ENCODE measurements at regions not wholly inside any gene's neighbourhood (a gene's known extent, or its start where the extent isn't known, plus 50 kb on each side); places are given as distances from the start of the nearest gene placed in this dataset.
"Not testable (repeated sequence)": the region's sequence is repeated elsewhere in the genome, so short reads cannot be mapped to it uniquely, and the experiment has no call there.

DNA sequence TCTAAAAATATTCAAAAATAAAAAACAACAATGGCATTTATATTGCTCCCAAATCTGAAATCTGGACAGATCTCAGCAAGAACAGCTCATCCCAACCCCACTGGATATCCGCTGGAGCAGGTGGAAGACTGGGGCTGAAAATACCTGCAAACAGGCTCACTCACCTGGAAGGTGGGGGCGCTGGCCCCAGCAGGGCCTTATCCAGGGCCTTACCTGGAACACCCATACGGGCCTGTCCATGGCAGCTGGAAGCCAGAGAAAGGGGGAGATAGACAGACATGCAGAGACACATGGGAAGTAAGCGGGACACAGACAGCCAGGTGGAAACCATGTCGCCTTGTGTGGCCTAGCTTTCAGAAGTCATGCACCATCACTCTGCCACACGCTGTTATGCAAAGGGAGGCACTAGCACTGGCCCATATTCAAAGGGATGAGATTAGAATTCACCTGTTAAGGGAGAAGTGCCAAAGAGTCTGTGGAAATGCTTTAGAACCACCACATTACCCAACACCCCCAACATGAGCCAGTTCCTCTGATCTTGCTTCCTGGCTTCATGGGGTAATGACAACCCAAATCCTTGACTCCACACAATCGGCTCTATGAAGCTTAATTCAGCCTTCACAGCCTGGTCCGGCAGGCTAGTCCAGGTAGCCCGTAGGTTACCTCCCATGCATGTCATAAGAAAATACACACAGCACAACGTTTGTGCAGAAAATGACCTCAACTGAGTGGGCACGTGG, 99.0 kb upstream of the CDYL start:
- DNase-seq = no peak

DNA sequence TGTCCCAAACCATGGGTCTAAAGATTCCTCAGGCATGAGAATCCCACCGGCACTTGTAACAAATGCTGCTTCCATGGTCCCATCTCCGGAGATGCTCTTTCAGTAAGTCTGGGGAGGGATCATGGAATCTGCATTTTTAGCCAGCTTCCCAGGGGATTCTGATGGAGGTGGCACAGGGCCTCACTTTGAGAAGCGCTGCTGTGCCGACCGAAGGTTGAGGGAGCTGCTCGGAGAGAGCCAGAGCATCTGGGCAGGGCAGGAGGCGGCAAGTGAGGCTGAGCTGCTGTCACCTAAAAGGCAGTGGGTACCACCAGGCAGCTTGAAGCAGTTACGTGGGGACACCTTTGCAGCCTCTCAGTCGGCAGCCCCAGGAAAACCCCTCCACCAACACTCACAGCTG, 100.2 kb upstream of the CDYL start:
- no peak for DNase-seq

DNA sequence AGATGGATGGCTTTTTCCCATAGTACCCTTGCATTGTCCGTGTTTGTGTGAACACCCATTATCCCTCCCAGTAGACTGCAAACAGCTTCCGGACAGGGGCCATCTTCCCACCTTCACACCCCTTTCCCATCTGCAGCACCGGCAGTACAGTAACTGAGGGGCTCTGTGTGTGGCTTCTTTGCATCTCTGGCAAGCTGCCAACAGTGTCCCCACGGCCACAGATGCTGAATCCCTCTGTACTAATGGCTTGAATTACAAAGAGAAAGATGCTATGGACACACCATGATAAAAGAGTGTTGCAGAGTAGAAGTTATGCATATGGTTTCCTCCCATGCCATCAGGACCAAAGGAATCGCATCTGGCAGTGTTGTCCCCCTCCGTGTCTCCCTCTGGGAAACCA, 101.1 kb upstream of the CDYL start:
- DNase-seq = no peak

DNA sequence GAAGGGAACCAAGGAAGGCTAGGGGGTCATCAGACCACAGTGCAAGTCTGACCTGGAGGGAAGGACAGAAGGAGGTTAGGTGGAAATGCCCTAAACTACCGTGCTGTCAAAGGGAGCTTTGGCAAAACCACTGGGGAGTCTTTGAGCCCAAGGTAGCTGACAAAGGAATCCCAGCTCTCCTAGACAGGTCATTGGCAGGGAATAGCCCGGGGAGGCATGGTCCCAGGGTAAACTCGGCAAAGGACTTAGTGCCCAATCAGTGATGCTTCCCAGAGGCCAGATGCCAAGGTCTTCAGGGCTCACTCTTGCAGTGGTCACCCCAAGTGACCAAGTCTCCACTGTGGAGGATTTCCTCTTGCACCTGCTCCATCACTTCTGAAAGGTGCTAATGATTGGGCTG, 102.3 kb upstream of the CDYL start:
- DNase-seq = no peak

DNA sequence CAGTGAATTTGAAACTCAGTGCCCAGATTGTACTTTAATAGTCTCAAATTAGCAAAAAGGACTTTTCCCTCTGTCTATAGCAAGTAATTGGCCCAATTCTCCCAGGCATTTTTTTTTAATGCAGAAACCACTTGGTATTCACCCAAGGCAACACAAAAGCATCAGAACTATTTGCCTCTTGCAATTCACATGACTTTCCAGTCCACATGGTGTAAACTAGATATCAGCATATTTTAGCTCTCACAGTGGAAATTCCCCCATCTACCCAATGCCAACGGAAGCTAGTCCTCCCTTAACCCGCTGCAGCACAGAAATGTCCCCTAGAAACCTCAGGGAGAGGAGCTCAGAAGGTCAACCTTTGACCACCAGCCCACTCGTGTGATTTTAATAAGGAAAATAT, 103.4 kb upstream of the CDYL start:
- no peak for DNase-seq

DNA sequence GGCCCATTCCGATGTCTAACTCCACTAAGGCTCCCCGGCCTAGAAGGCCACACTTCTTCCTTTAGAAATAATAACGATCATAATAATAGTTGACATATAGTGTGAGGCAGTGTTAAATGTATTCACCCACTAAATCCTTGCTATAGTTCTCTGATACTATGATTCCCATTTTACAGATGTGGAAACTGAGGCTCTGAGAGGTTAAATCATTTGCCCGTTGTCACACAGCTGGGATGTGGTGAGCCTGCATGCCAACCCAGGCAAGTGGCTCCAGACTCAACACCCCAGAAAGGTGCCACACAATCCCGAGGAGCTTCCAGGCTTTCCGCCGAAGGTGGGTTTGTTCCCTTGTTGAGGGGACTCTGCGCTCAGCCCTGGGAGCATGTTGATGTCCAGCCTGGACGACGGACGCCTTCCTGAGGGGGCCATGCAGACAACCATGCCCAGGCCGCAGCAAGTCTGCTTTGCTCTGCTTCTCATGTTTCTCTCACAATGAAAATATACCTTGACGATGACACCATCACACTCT, 104.6 kb upstream of the CDYL start:
- no peak for DNase-seq

DNA sequence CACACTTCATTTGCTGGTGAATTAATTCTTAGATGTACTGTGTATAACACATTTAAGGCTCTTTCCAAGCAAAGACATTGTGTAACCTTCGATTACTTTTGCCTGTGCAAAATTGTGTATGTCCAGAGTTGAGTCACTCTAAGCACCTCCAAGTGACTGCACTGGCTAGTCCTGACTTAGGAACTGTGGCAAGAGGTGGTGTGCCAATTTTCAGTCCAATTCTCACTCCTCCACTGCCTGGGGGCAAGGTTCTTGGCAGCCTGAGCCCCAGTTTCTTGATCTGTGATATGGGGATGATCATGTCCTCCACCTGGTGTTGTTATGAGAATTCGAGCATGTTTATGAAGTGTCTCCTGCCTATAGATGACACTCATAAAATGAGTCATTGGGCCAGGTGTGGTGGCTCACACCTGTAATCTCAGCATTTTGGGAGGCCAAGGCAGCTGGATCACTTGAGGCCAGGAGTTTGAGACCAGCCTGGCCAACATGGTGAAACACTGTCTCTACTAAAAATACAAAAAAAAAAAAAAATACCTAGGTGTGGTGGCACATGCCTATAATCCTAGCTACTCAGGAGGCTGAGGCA, 105.3 kb upstream of the CDYL start:
- no peak for DNase-seq

DNA sequence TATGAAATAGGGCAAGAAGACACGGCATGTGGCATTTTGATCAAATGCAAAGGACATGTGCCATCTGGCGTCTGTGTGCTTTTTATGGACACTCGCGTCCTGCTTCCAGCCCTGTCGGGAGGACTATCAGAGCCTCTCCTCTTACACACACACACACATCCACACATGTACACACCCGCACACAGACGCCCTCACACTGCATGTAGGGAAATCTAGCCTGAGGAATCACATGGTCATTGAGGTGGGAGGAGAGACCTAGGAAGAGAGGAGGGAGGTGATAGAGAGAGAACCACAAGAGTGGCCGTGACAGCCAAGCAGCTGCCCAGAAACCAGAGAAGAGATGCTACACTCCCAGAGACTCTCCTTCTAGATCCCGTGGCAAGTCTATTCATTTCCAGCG, 105.9 kb upstream of the CDYL start:
- DNase-seq = peak; percentile 40

DNA sequence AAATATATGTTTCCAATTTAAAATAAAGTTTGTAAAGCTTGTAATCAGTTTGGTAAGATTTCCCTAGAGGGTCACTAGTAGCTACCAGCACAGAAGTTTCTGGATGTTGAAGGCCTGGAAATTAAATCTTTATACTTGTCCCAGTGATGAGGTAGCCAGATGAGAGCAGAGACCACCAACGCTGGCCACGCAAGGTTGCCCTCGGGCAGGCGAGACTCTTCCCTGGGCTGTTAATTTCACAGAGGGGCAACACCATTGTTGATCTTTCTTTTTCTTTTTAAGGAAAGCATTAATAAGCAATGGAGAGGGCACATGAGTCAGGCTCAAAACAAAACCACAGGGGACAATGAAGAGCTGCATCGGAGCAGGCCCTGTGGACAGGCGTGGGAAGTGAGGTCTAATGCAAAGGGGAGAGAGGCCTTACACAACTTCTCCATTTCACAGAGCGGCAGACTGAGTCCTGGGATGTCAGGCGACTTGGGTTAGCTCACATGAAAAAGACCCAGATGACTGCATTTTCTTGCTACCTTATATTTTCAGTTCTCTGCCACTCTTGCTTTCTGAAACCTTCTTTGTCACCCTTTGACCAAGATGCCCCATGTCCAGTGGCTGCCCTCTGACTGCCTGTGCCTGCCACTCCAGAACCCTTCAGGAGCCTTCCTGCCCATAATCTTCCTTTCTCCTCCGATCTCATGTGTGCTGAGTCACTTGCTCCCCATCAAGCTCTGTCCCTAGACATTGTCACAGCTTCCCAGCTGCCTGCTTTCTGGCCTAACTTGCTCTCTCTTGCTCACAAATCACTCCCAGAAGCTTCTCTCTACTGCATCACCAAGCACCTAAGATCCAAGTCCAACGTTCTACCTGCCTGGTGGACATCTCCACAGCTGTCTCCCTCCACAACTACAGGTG, 107.7 kb upstream of the CDYL start:
- no peak for DNase-seq

DNA sequence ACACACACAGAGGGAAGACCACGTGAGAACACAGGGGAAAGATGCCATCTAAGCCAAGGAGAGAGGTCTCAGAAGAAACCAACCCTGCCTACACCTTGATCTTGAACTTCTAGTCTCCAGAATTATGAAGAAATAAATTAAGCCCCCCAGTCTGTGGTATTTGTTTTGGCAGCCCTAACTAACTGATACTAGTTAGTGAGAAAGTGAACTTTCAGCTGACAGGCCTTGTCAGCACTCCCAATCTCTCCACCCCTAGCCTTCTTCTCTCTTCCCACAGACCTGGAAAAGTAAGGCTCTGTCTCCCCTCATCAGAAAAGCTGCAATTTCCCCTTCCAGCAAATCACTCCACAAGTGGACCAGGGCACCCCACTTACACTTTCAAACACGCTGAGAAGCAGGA, 108.6 kb upstream of the CDYL start:
- no peak for DNase-seq

DNA sequence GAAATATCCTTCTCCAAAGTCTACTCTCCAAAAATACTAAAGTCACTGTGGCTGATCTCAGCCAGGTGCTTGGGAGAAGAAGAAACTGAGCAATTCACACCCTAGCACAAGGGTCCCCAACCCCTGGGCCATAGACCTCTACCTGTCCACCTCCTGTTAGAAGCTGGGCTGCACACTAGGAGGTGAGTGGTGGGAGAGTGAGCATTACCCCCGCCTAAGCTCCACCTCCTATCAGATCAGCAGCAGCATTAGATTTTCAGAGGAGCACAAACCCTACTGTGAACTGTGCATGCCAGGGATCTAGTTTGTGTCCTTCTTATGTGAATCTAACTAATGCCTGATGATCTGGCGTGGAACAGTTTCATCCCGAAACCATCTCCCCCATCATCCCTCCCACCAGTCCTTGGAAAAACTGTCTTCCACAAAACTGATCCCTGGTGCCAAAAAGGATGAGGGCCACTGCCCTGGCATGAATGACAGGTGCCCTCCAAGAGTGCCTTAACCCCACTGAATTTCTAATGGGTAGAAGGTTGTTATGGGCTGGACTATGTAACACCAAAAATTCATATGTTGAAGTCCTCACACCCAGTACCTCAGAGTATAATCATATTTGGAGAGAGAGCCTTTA, 109.2 kb upstream of the CDYL start:
- no peak for DNase-seq

DNA sequence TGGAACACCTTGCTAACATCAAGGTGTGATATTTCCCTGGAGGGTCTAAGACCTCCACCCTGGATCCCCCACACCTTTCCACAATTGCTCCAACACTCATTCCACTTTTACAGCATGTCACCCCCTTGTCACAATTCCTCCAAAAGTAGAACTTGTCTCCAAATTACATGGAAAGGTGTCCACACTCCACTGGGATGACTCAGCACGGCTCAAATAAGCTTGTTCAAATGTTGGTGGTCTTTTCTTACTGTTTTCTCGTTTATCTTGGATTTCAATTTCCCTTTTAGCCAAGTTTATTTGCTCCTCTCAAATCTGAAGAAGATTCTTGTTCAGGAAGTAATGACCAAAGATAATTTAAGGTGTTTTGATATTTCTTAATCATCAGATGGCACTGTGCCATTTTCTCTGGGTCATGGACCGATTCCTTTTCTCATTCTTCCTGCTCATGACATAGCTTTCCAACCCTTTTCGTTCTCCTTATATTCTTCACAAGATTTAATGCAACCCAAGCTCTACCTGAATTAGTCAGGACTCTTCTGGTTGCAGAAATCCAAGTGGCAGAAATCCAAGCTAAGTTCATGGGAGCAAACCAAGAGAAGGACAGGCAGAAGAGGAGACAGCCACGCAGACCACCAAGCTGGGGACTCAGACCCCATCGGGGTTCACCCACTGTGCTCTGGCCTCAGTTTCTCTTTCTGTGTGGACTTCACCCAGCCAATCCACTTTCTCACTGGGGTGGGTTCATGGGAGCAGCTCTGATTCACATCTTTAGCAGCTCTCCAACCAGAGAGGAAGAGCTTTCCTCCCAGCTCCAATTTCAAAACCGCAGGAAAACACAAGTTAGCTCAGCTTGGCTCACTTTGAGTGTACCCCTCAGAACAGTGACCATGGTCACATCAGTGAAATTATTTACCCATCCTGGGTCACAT, 110.5 kb upstream of the CDYL start:
- DNase-seq = no peak

DNA sequence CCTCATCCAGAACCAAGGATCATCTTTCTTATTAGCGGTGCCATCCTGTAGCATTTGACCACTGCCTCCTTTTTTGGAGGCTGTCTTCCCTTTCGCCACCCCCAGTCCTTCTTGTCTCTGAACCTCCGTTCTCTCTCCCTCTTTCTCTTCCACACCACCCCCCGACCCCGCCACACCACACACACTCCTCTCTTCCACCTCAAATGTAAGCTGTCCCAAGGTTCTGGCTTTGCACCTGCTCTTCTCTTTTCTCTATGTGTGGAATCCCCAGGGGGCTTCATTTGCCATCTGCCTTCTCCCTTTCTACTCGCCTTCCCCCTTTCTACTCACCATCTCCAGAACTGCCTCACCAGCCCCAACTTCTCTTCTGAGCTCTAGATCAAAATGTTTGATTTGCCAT, 111.3 kb upstream of the CDYL start:
- DNase-seq = no peak

DNA sequence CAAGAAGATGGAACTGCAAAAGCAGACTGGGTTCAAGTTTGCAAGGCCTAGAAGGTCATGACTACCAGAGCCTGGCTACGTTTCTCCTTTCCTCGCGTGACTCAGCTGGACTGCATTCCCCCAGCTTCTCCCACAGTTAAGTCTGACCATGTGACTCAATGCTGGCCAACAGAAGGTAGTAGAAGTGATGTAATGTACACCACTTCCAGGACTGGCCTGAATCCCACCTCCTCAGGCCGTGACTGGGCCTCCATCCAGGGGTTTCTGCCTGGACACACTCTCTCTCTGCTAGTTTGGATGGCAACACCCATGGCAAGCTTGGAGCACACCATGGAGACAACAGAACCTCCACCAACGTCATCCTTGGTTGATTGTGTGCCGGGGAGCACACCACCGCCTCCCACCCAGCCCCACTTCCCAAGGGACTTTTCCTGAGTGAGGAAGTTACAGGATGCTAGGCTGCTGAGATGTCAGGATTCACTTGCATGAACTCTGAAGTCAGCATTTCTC, 112.0 kb upstream of the CDYL start:
- DNase-seq = peak; percentile 11

DNA sequence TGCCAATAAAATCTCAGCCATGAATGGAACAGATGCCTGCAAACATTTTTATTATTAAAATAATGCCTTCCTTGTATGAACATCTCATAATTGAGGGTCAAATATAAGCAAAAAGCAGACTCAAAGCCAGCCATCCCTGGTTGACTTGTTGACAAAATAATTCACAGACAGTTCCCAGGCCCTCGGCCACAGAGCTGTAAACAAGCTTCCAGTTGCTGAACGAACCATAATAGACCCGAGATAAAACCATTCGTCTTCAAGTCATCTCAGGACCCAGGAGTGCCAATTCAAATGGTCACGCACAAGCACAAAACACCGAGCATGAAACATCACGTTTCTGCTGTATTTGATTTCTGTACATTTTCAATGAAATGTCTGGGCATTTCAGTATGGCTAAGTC, 113.3 kb upstream of the CDYL start:
- DNase-seq = no peak

DNA sequence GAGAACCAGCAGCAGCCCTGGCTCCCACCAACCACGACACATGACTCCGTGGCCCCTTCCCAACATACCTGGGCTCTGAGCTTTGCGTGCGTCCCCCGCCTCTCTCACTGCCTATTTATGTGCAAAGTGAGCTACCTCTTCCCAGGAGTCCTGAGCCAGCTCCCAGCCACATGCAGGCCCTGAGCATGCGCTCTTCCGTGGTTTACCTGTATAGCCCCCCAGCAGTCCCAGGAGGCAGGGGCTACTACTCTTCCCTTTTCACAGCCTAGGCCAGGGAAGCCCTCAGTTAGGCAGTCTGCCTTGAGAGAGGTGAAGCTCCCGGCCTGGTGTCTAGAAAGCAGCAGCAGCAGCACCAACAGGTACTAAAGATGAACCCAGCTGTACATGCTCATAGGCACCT, 114.8 kb upstream of the CDYL start:
- no peak for DNase-seq

DNA sequence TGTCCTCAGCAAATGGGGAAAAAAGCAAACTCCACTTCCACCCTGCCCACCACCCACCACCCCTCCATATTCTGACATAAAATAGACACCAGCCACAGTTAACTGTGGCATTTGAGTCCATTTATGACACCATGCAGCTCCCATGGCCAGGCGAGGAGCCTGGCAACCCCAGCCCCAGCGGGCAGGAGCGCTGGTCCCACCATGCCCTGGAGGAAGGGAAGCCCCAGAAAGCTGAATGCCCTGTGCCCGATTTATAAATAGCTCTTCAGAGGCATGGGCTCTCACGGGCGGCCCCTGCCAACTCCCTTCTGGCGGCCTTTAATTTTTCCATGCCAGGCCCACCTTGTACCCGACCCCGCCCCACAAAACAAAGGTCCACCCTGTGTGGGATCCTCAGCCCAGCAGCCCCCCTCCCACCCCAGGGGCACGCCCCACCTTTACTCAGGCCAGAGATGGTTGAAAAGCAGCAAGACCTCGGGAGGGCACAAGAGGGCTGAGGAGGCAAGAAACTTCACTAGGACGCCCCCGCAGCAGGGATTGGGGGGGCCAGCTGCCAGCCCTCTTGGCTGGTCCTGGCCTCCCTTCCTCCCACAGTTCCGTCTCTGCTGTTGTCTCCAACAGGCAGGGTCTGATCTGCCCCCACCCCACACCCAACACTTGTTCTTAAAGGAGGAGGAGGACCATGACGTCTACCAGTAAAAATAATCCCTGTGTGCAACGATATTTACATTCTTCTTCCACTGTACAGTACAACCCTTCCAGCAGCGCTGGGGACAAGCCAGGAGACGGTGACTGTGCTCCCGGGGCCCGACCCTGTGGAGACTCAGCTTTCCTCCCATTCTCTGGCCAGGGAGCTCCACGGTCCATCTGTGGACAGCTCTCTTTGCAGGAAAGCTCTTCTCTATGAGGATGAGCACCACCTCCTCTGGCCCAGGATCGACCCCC, 115.6 kb upstream of the CDYL start:
- no peak for DNase-seq

DNA sequence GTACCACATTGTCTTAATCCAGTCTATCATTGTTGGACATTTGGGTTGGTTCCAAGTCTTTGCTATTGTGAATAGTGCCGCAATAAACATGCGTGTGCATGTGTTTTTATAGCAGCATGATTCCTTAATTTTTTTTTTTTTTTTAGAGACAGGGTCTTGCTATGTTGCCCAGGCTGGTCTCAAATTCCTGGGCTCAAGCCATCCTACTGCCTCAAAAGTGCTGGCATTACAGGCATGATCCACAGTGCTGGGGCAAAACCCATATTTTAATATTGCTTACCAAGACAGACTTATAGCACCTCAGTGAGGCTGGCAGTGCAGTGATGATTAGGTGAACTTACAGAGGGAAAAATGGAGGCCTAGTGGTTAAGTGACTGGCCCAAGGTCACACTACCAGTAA, 116.5 kb upstream of the CDYL start:
- DNase-seq = not testable (repeated sequence)

DNA sequence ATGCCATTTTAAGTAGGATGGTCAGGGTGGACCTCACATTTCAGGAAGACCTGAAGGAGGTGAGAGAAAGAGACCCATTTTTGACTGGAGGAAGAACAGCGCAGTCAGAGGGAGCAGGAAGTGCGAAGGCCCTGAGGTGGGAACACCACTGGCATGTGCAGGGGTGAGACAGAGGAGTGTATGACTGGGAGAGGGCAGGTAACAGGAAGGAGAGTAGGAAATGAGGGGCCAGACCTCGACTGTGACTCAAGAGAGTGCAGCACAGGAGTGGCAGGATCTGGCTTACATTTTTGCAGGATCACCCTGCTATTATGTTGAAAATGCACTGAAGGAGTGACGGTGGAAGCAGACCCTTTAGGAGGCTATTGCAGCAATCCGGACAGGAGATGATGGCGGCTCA, 117.7 kb upstream of the CDYL start:
- DNase-seq = no peak

DNA sequence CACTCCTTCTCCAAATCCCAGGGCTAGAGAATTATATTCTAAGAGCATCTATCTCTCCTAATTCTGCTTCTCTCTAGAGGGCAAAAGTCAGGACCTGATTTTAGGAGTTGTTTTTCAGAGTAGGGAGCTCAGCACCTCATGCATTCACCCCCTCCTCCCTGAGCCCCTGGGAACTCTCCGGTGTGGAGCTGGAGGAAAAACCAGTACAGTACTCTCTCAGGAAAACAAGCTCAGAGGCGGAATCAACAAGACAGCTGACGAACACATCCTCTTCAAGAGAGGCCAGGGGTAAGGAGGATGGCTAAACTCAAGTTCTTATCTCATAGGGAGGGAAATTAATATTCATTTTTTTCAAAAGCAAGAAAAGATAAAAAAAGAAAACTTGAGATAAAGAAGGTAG, 120.1 kb upstream of the CDYL start:
- DNase-seq = no peak

All from occipital lobe (tissue), 1 donor.